ENCODE measurements at regions not wholly inside any gene's neighbourhood (a gene's known extent, or its start where the extent isn't known, plus 50 kb on each side); places are given as distances from the start of the nearest gene placed in this dataset.
"Not testable (repeated sequence)": the region's sequence is repeated elsewhere in the genome, so short reads cannot be mapped to it uniquely, and the experiment has no call there.

- Histone ChIP-seq H3K9me3 (no peaks in the 10 kb centered on the region), H3K27ac (no peak overlapping the region), H3K36me3 (no peaks in the 10 kb centered on the region), H3K27me3 (no peaks in the 10 kb centered on the region), H3K4me3 (no peak overlapping the region), H3K4me1 (peaks cover 13% of the 10 kb centered on the region)
- TF ChIP-seq POLR2AphosphoS5 (IDR thresholded peaks at IDR 0.05) (no peak), CTCF (IDR thresholded peaks at IDR 0.05) (no peak), EP300 (IDR thresholded peaks at IDR 0.05) (no peak), POLR2A (IDR thresholded peaks at IDR 0.05) (no peak)
- 90% methylated on average over 2 of the region's 2 CpGs for WGBS
- no peak for DNase-seq (ENCODE audit: low spot score in 2 of 2)
Observed at GRCh38 chr2:12558519-12558918, 158.2 kb upstream of the TRIB2 start.

- no peak overlapping the region for H3K27ac ChIP-seq
- WGBS: 83% methylated on average over 9 of the region's 9 CpGs
- H3K36me3 ChIP-seq: no peaks in the 10 kb centered on the region
- TF ChIP-seq CTCF (IDR thresholded peaks at IDR 0.05) (no peak), EP300 (IDR thresholded peaks at IDR 0.05) (no peak), POLR2A (IDR thresholded peaks at IDR 0.05) (no peak), POLR2AphosphoS5 (IDR thresholded peaks at IDR 0.05) (no peak)
- DNase-seq (ENCODE audit: low spot score in 2 of 2): no peak
- no peaks in the 10 kb centered on the region for H3K9me3 ChIP-seq
- H3K4me3 ChIP-seq: no peak overlapping the region
- no peaks in the 10 kb centered on the region for H3K27me3 ChIP-seq
- H3K4me1 ChIP-seq: peaks cover 3% of the 10 kb centered on the region
Observed at GRCh38 chr2:12560618-12561017, 156.1 kb upstream of the TRIB2 start.

DNA sequence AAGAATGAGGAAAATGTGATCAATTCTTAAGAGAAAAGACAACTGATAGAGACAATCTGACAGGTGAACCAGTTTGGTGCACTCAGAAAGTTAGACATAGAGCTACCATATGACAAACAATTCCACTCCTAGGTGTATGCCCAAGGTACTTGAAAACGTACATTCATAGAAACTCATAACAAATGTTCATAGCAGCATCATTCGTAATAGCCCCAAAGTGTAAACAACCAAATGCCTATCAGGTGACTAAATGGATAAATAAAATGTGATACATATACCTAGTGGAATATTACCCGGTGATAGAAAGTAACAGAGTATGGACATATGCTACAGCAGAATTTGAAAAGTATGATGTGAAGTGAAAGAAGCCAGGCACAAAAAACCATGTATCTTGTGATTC lies 149.3 kb upstream of the TRIB2 start:
- no peaks in the 10 kb centered on the region for H3K36me3 ChIP-seq
- H3K27ac ChIP-seq: no peak overlapping the region
- DNase-seq (ENCODE audit: low spot score in 2 of 2): no peak
- no peak overlapping the region for H3K4me3 ChIP-seq
- H3K27me3 ChIP-seq: no peaks in the 10 kb centered on the region
- 99% methylated on average over 3 of the region's 3 CpGs for WGBS
- no peaks in the 10 kb centered on the region for H3K4me1 ChIP-seq
- TF ChIP-seq POLR2A (IDR thresholded peaks at IDR 0.05) (no peak), EP300 (IDR thresholded peaks at IDR 0.05) (no peak), POLR2AphosphoS5 (IDR thresholded peaks at IDR 0.05) (no peak), CTCF (IDR thresholded peaks at IDR 0.05) (no peak)
- no peaks in the 10 kb centered on the region for H3K9me3 ChIP-seq

- not testable (repeated sequence) for DNase-seq (ENCODE audit: low spot score in 2 of 2); H3K4me1 ChIP-seq
- WGBS: 87% methylated on average over 7 of the region's 7 CpGs
Observed at GRCh38 chr2:12569510-12569909, 147.2 kb upstream of the TRIB2 start.

DNA sequence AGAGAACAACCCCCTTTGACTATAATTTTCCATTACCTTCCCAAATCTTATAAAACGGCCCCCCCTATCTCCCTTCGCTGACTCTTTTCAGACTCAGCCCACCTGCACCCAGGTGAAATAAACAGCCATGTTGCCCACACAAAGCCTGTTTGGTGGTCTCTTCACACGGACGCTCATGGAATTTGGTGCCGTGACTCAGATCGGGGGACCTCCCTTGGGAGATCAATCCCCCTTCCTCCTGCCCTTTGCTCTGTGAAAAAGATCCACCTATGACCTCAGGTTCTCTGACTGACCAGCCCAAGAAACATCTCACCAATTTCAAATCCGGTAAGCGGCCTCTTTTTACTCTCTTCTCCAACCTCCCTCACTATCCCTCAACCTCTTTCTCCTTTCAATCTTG lies 146.8 kb upstream of the TRIB2 start:
- not testable (repeated sequence) for H3K36me3 ChIP-seq; H3K4me3 ChIP-seq; H3K27ac ChIP-seq; H3K9me3 ChIP-seq; H3K4me1 ChIP-seq; DNase-seq (ENCODE audit: low spot score in 2 of 2); H3K27me3 ChIP-seq
- WGBS: 94% methylated on average over 8 of the region's 8 CpGs

More at GRCh38 chr2:12569510-12569909, 147.2 kb upstream of the TRIB2 start:
- H3K4me3 ChIP-seq, H3K27ac ChIP-seq, H3K9me3 ChIP-seq, H3K27me3 ChIP-seq, H3K36me3 ChIP-seq: not testable (repeated sequence)

DNA sequence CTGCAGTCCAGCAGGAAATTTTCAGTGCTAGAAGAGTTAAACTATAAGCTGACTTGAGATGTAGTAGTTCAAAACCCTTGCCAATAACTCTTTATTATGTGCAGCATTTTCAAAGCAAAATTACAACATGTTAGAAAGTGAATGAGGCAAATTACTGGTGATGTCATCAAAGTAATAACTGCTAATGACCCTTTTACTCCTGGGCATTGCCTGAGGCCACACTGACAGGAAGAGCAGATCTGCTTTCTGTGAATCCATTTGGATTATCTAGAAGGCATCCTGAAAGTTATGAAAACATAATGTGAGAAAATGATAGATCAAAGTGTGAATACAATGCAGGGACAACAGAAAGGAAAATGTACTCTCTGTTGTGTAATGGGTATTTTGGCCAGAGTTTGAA lies 139.6 kb upstream of the TRIB2 start:
- H3K27ac ChIP-seq: no peak overlapping the region
- H3K4me1 ChIP-seq: no peaks in the 10 kb centered on the region
- TF ChIP-seq POLR2AphosphoS5 (IDR thresholded peaks at IDR 0.05): no peak
- no peak for TF ChIP-seq EP300 (IDR thresholded peaks at IDR 0.05)
- TF ChIP-seq CTCF (IDR thresholded peaks at IDR 0.05): no peak
- no peak for TF ChIP-seq POLR2A (IDR thresholded peaks at IDR 0.05)
- no peak for DNase-seq (ENCODE audit: low spot score in 2 of 2)
- H3K36me3 ChIP-seq: no peaks in the 10 kb centered on the region
- no peaks in the 10 kb centered on the region for H3K9me3 ChIP-seq
- no peak overlapping the region for H3K4me3 ChIP-seq
- no peaks in the 10 kb centered on the region for H3K27me3 ChIP-seq

Measured in suprapubic skin (tissue), 4 donors.